Suprapubic skin (tissue), 4 donors: ENCODE measurements at regions not wholly inside any gene's neighbourhood (a gene's known extent, or its start where the extent isn't known, plus 50 kb on each side); places are given as distances from the start of the nearest gene placed in this dataset.

Experiments
- DNase-seq, 2 donors: peaks; one replicate each; pipeline ENCODE4 v3.0.0-alpha.2; 2019; ENCODE audit warnings: low spot score in 2 of 2
- H3K27ac ChIP-seq: fragments of 200-600 bp; sonication (generic); one replicate; pipeline ENCODE4 v1.5.1; 2019
- H3K27me3 ChIP-seq: fragments of 200-600 bp; sonication (generic); one replicate; pipeline ENCODE4 v1.5.1; 2019
- H3K36me3 ChIP-seq: fragments of 200-600 bp; sonication (generic); one replicate; pipeline ENCODE4 v1.5.1; 2019
- H3K4me1 ChIP-seq: fragments of 200-600 bp; sonication (generic); one replicate; pipeline ENCODE4 v1.5.1; 2019
- H3K4me3 ChIP-seq: fragments of 200-600 bp; sonication (generic); one replicate; pipeline ENCODE4 v1.5.1; 2019; ENCODE audit warnings: mild to moderate bottlenecking
- H3K9me3 ChIP-seq: fragments of 200-600 bp; sonication (generic); one replicate; pipeline ENCODE4 v1.5.1; 2019
- CTCF ChIP-seq, 2 donors: fragments of 200-600 bp in 1 of 2; fragments of 450-650 bp in 1 of 2; sonication (generic) in 1 of 2; IDR thresholded peaks; one replicate each; pipeline ENCODE4 v1.5.1; 2016 to 2019; ENCODE audit warnings: antibody characterized with exemption in 2 of 2, mild to moderate bottlenecking in 1 of 2, moderate library complexity in 1 of 2
- EP300 ChIP-seq: sonication (generic); formaldehyde crosslinking; IDR thresholded peaks from one replicate; pipeline ENCODE4 v1.6.1; 2017; ENCODE audit warnings: antibody characterized with exemption
- POLR2A ChIP-seq, 2 donors: fragments of 450-650 bp; IDR thresholded peaks; one replicate each; pipeline ENCODE4 v1.6.1; 2017; ENCODE audit warnings: antibody characterized with exemption in 2 of 2, mild to moderate bottlenecking in 2 of 2, moderate library complexity in 2 of 2
- POLR2AphosphoS5 ChIP-seq, 3 donors: sonication (generic); formaldehyde crosslinking; IDR thresholded peaks; one replicate each; pipeline ENCODE4 v1.6.1; 2017; ENCODE audit warnings: antibody characterized with exemption in 3 of 3
- WGBS: methylation state at CpG from one replicate; pipeline ENCODE4 v1.1.5; 2018; 5-methylcytosine and 5-hydroxymethylcytosine counted together

GRCh38 chr2:217081799-217082198, 221.9 kb upstream of the TNP1 start:
- 89% methylated on average over 5 of the region's 5 CpGs for WGBS
- DNase-seq = no peak

DNA sequence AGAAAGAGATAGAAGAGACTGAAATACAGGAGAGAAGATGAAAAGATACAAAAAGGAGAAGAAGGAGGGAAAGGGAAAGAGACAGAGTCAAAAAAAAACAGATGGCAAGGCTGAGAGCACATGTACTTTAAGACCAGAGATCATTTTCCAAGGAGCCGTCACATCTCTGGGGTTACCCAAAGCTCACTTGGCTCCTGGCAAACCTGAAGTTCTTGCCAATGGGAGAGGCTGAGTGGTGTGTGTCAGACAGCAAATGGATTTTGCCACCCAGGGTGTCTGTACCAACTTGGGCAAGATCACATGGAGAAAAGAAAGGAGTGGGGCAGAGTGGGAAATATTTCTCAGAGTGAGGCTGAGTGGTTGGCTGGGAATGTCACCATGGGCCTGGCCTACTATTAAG, 219.3 kb upstream of the TNP1 start:
- H3K4me1 ChIP-seq = peaks cover 7% of the 10 kb centered on the region
- H3K36me3 ChIP-seq = no peaks in the 10 kb centered on the region
- WGBS = 63% methylated on average over 1 of the region's 1 CpG
- no peak for DNase-seq
- H3K4me3 ChIP-seq = no peak overlapping the region
- TF ChIP-seq POLR2AphosphoS5 (IDR thresholded peaks at IDR 0.05) (no peak), CTCF (IDR thresholded peaks at IDR 0.05) (no peak), POLR2A (IDR thresholded peaks at IDR 0.05) (no peak), EP300 (no peak)
- no peaks in the 10 kb centered on the region for H3K9me3 ChIP-seq
- no peak overlapping the region for H3K27ac ChIP-seq
- H3K27me3 ChIP-seq = no peaks in the 10 kb centered on the region

More at GRCh38 chr2:217081799-217082198, 221.9 kb upstream of the TNP1 start:
- no peaks in the 10 kb centered on the region for H3K9me3 ChIP-seq
- no peak for TF ChIP-seq POLR2AphosphoS5 (IDR thresholded peaks at IDR 0.05)
- no peak for TF ChIP-seq POLR2A (IDR thresholded peaks at IDR 0.05)
- no peaks in the 10 kb centered on the region for H3K27me3 ChIP-seq
- H3K4me3 ChIP-seq = no peak overlapping the region
- peaks cover 7% of the 10 kb centered on the region for H3K4me1 ChIP-seq
- H3K36me3 ChIP-seq = no peaks in the 10 kb centered on the region
- no peak overlapping the region for H3K27ac ChIP-seq

- WGBS = 94% methylated on average over 1 of the region's 1 CpG
Measured at GRCh38 chr2:217077831-217078407, 218.1 kb upstream of the TNP1 start.

DNA sequence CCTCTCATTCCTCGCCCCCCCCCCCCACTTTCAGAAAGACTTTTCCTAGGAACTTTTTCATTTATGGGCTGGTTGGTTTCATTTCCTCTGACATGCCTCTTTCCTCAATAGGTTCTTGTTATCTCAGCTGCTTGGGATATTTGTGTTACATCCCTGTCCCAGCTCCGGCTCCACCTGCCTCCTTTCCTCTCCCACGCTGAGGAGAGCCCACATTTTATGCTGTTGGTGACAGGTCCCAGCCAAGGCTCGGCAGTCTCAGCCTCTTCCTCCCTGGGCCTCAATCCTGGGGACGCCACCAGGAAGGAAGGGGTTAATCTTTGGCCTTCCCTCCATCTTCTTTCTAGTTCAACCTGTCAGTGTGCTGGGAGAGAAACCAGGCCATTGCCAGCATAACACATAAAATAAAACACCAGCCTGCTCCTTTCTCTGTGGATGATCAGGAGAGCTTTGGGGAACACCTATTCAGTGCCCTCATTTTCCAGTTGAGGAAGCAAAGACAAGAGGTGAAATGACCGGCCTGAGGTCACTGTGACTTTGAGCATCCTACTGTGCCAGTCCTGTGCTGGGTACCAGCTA, 216.9 kb upstream of the TNP1 start:
- H3K27ac ChIP-seq = no peak overlapping the region
- no peak overlapping the region for H3K4me3 ChIP-seq
- DNase-seq = no peak
- H3K9me3 ChIP-seq = no peaks in the 10 kb centered on the region
- no peak for TF ChIP-seq CTCF (IDR thresholded peaks at IDR 0.05)
- no peak for TF ChIP-seq POLR2AphosphoS5 (IDR thresholded peaks at IDR 0.05)
- TF ChIP-seq POLR2A (IDR thresholded peaks at IDR 0.05) = no peak
- no peak for TF ChIP-seq EP300
- no peaks in the 10 kb centered on the region for H3K36me3 ChIP-seq
- peaks cover 7% of the 10 kb centered on the region for H3K4me1 ChIP-seq
- no peaks in the 10 kb centered on the region for H3K27me3 ChIP-seq
- WGBS = 91% methylated on average over 5 of the region's 6 CpGs

More at GRCh38 chr2:217077831-217078407, 218.1 kb upstream of the TNP1 start:
- Histone ChIP-seq H3K27me3 (no peaks in the 10 kb centered on the region), H3K36me3 (no peaks in the 10 kb centered on the region), H3K9me3 (no peaks in the 10 kb centered on the region), H3K27ac (no peak overlapping the region), H3K4me1 (peaks cover 7% of the 10 kb centered on the region), H3K4me3 (no peak overlapping the region)
- no peak for DNase-seq
- TF ChIP-seq CTCF (IDR thresholded peaks at IDR 0.05) (no peak), EP300 (no peak), POLR2AphosphoS5 (IDR thresholded peaks at IDR 0.05) (no peak), POLR2A (IDR thresholded peaks at IDR 0.05) (no peak)

GRCh38 chr2:217076058-217076435, 216.2 kb upstream of the TNP1 start:
- no peaks in the 10 kb centered on the region for H3K27me3 ChIP-seq
- H3K27ac ChIP-seq = no peak overlapping the region
- no peaks in the 10 kb centered on the region for H3K36me3 ChIP-seq
- H3K4me3 ChIP-seq = no peak overlapping the region
- TF ChIP-seq POLR2A (IDR thresholded peaks at IDR 0.05) (no peak), POLR2AphosphoS5 (IDR thresholded peaks at IDR 0.05) (no peak), EP300 (no peak), CTCF (IDR thresholded peaks at IDR 0.05) (no peak)
- no peak for DNase-seq
- 89% methylated on average over 3 of the region's 3 CpGs for WGBS
- no peaks in the 10 kb centered on the region for H3K9me3 ChIP-seq
- H3K4me1 ChIP-seq = peaks cover 7% of the 10 kb centered on the region
